T-helper 2 cell (primary cell): ENCODE measurements at regions not wholly inside any gene's neighbourhood (a gene's known extent, or its start where the extent isn't known, plus 50 kb on each side); places are given as distances from the start of the nearest gene placed in this dataset.
"Not testable (repeated sequence)": the region's sequence is repeated elsewhere in the genome, so short reads cannot be mapped to it uniquely, and the experiment has no call there.

ENCODE experiments used
- DNase-seq, 5 experiments: peaks; one replicate each; pipeline versions ENCODE4 v3.0.0 to v3.0.0-alpha.2; 2012 to 2022

- DNase-seq, result no peak
These were observed 52.7 kb upstream of the LARP1 start for GRCh38 chr5:154702477-154702876.

GRCh38 chr5:154701725-154702124 lies 53.5 kb upstream of the LARP1 start:
- DNase-seq, result not testable (repeated sequence)

GRCh38 chr5:154701181-154701580 lies 54.0 kb upstream of the LARP1 start:
- no peak for DNase-seq

GRCh38 chr5:154700289-154700928 lies 54.8 kb upstream of the LARP1 start:
- not testable (repeated sequence) for DNase-seq

- no peak for DNase-seq
These were observed 56.4 kb upstream of the LARP1 start for GRCh38 chr5:154698763-154699162.

GRCh38 chr5:154697371-154697770 lies 57.8 kb upstream of the LARP1 start:
- no peak for DNase-seq

- DNase-seq, result no peak
These were observed 58.3 kb upstream of the LARP1 start for GRCh38 chr5:154696891-154697290.

- DNase-seq, result no peak
These were observed 61.0 kb upstream of the LARP1 start for GRCh38 chr5:154694159-154694558.

- DNase-seq, result no peak
These were observed 64.7 kb upstream of the LARP1 start for GRCh38 chr5:154690488-154690887.

GRCh38 chr5:154686490-154686889 lies 68.7 kb upstream of the LARP1 start:
- no peak for DNase-seq

GRCh38 chr5:154683101-154683880 lies 71.9 kb upstream of the LARP1 start:
- DNase-seq, result no peak

- no peak for DNase-seq
These were observed 75.7 kb upstream of the LARP1 start for GRCh38 chr5:154679501-154679900.

- DNase-seq, result no peak
These were observed 77.3 kb upstream of the LARP1 start for GRCh38 chr5:154677921-154678320.

GRCh38 chr5:154676508-154676907 lies 78.7 kb upstream of the LARP1 start:
- no peak for DNase-seq

GRCh38 chr5:154674029-154674428 lies 81.1 kb upstream of the LARP1 start:
- no peak for DNase-seq

GRCh38 chr5:154673506-154673905 lies 81.7 kb upstream of the LARP1 start:
- DNase-seq, result no peak

- not testable (repeated sequence) for DNase-seq
These were observed 85.3 kb upstream of the LARP1 start for GRCh38 chr5:154669913-154670312.

GRCh38 chr5:154669402-154669801 lies 85.8 kb upstream of the LARP1 start:
- no peak for DNase-seq

- no peak for DNase-seq
These were observed 90.3 kb upstream of the LARP1 start for GRCh38 chr5:154664869-154665268.

- DNase-seq, result no peak
These were observed 91.8 kb upstream of the LARP1 start for GRCh38 chr5:154663424-154663823.

GRCh38 chr5:154654486-154655371 lies 100.4 kb upstream of the LARP1 start:
- DNase-seq, result no peak

- DNase-seq, result no peak
These were observed 101.3 kb upstream of the LARP1 start for GRCh38 chr5:154653764-154654485.

GRCh38 chr5:154653418-154653763 lies 101.8 kb upstream of the LARP1 start:
- no peak for DNase-seq
